ENCODE measurements at regions not wholly inside any gene's neighbourhood (a gene's known extent, or its start where the extent isn't known, plus 50 kb on each side); places are given as distances from the start of the nearest gene placed in this dataset.

GRCh38 chr3:103613397-103614156 is 1178.8 kb downstream of the ZPLD1 start:
- Histone ChIP-seq H4K20me1 (replicated peaks in 1 of 2; ENCODE audit: control insufficient read depth in 1 of 2, insufficient read depth in 2 of 2, low read length in 2 of 2) (no peaks in the 10 kb centered on the region), H2BK5ac (ENCODE audit: low read depth, low read length) (no peak overlapping the region), H3K23me2 (ENCODE audit: low read depth, low read length) (no peaks in the 10 kb centered on the region), H2BK20ac (ENCODE audit: low read length) (no peak overlapping the region), H3K9ac (replicated peaks in 1 of 4; ENCODE audit: extremely low read depth in 1 of 4, low read depth in 3 of 4, low read length in 3 of 4) (no peak overlapping the region), H2BK12ac (ENCODE audit: low read depth, low read length) (no peak overlapping the region), H4K91ac (replicated peaks; ENCODE audit: insufficient read length, low read length) (no peak overlapping the region), H2BK120ac (replicated peaks; ENCODE audit: low read depth, low read length) (no peak overlapping the region), H3K36me3 (ENCODE audit: control insufficient read depth in 2 of 4, insufficient read depth in 4 of 4, low read length in 3 of 4) (no peaks in the 10 kb centered on the region), H3K4me1 (replicated peaks in 1 of 4; ENCODE audit: control insufficient read depth in 3 of 4, insufficient read depth in 4 of 4, low read length in 3 of 4) (no peaks in the 10 kb centered on the region), H3K27ac (ENCODE audit: low read depth, low read length) (no peak overlapping the region), H3K27me3 (replicated peaks in 1 of 4; ENCODE audit: control insufficient read depth in 3 of 4, extremely low read depth in 1 of 4, insufficient read depth in 3 of 4, low read length in 3 of 4) (no peaks in the 10 kb centered on the region), H3K56ac (replicated peaks; ENCODE audit: insufficient read length, low read depth, low read length) (no peak overlapping the region), H3K4me3 (ENCODE audit: extremely low read depth in 1 of 4, insufficient read depth in 2 of 4, low read depth in 3 of 4, low read length in 4 of 4) (no peak overlapping the region), H3K9me3 (ENCODE audit: insufficient read depth in 2 of 2, low read depth in 1 of 2, low read length in 1 of 2) (peaks cover 0 to under 1% of the 10 kb centered on the region in 2 experiments; a peak in 1 of 4 replicates), H2AFZ (ENCODE audit: low read length) (no peak overlapping the region), H3K23ac (ENCODE audit: insufficient read length) (no peak overlapping the region), H2BK15ac (ENCODE audit: low read length) (no peak overlapping the region), H3K4me2 (ENCODE audit: insufficient read depth in 1 of 2, low read depth in 2 of 2, low read length in 2 of 2) (no peak overlapping the region), H4K8ac (ENCODE audit: extremely low read depth, insufficient read depth, low read length) (no peak overlapping the region), H3K14ac (ENCODE audit: insufficient read length) (no peak overlapping the region), H3K79me2 (ENCODE audit: control insufficient read depth in 1 of 2, insufficient read depth in 2 of 2, low read length in 2 of 2) (no peaks in the 10 kb centered on the region), H2AK5ac (ENCODE audit: low read depth, low read length) (no peak overlapping the region), H3K4ac (replicated peaks; ENCODE audit: insufficient read length, low read depth, low read length) (no peak overlapping the region), H4K5ac (ENCODE audit: insufficient read length, low read depth, low read length) (no peak overlapping the region), H3K18ac (ENCODE audit: extremely low read depth, low read length) (no peak overlapping the region), H3K79me1 (ENCODE audit: low read depth, low read length) (no peaks in the 10 kb centered on the region)
- DNase-seq (ENCODE audit: low read depth in 1 of 2, low spot score in 2 of 2), result no peak
- ChIA-PET CTCF (ENCODE audit: partially characterized antibody) (interaction anchor here (0.7 kb wide), 1 partner anchor 13 kb away, joined by 3 read pairs; no protein-coding TSS in a partner anchor), POLR2A (ENCODE audit: partially characterized antibody) (no interaction called here)
- WGBS, 2 experiments (ENCODE audit: extremely low coverage in 1 of 2, insufficient coverage in 1 of 2, insufficient read length in 1 of 2, insufficient replicate concordance in 2 of 2, low coverage in 1 of 2, low lambda C conversion rate in 2 of 2, missing lambda C conversion rate in 1 of 2), result 96% methylated on average over 2 of the region's 2 CpGs; no CpG with 5 or more reads in 1 of the 2 experiments
- no peak for TF ChIP-seq KDM5A (IDR thresholded peaks at IDR 0.05; ENCODE audit: low read length)
- TF ChIP-seq PHF8 (conservative IDR thresholded peaks at IDR 0.05; ENCODE audit: low read depth, low read length), result no peak
- no peak for TF ChIP-seq USF2 (IDR thresholded peaks at IDR 0.05; ENCODE audit: low read length)
- no peak for TF ChIP-seq KDM1A (IDR thresholded peaks at IDR 0.05; ENCODE audit: borderline replicate concordance, low read length)
- TF ChIP-seq CBX5 (IDR thresholded peaks at IDR 0.05; ENCODE audit: low read depth, low read length), result no peak
- FAIRE-seq, result no peak
